H9 (cell line): ENCODE measurements at regions not wholly inside any gene's neighbourhood (a gene's known extent, or its start where the extent isn't known, plus 50 kb on each side); places are given as distances from the start of the nearest gene placed in this dataset.

Source experiments
- DNase-seq: peaks from one replicate; pipeline ENCODE4 v3.0.0-alpha.2; 2017
- H2AFZ ChIP-seq: one replicate; pipeline ENCODE4 v1.6.1; 2013; ENCODE audit warnings: mild to moderate bottlenecking, low read length, control low read depth, moderate library complexity
- H2AK5ac ChIP-seq: 2 replicates; pipeline ENCODE4 v1.6.1; 2013; ENCODE audit warnings: low read length, control low read depth, mixed read lengths; ENCODE audit not compliant: insufficient read length
- H2BK120ac ChIP-seq: one replicate; pipeline ENCODE4 v1.6.1; 2013; ENCODE audit warnings: low read depth, mild to moderate bottlenecking, low read length, control low read depth, inconsistent platforms; ENCODE audit not compliant: poor library complexity, severe bottlenecking
- H2BK12ac ChIP-seq: 2 replicates; pipeline ENCODE4 v1.6.1; 2013; ENCODE audit warnings: low read length, control low read depth, mixed read lengths, low read depth; ENCODE audit not compliant: insufficient read length
- H2BK15ac ChIP-seq: 2 replicates; pipeline ENCODE4 v1.6.1; 2013; ENCODE audit warnings: low read depth, low read length, control low read depth
- H2BK20ac ChIP-seq: one replicate; pipeline ENCODE4 v1.6.1; 2013; ENCODE audit warnings: low read depth, mild to moderate bottlenecking, low read length, control low read depth, inconsistent platforms; ENCODE audit not compliant: poor library complexity, severe bottlenecking
- H2BK5ac ChIP-seq: 2 replicates; pipeline ENCODE4 v1.6.1; 2013; ENCODE audit warnings: low read length, control low read depth, mixed read lengths; ENCODE audit not compliant: insufficient read length
- H3K14ac ChIP-seq: 2 replicates; pipeline ENCODE4 v1.6.1; 2013; ENCODE audit warnings: low read length, control low read depth; ENCODE audit not compliant: insufficient read depth
- H3K18ac ChIP-seq: 2 replicates; pipeline ENCODE4 v1.6.1; 2013; ENCODE audit warnings: low read depth, mild to moderate bottlenecking, mixed read lengths, low read length, control low read depth; ENCODE audit not compliant: insufficient read length
- H3K23ac ChIP-seq: 2 replicates; pipeline ENCODE4 v1.6.1; 2013; ENCODE audit warnings: low read length, control low read depth, mixed read lengths, low read depth; ENCODE audit not compliant: insufficient read length
- H3K23me2 ChIP-seq: 2 replicates; pipeline ENCODE4 v1.6.1; 2013; ENCODE audit warnings: low read depth, mild to moderate bottlenecking, mixed read lengths, low read length, control low read depth; ENCODE audit not compliant: insufficient read length, poor library complexity, severe bottlenecking
- H3K27ac ChIP-seq: 2 replicates; pipeline ENCODE4 v1.5.1; 2013; ENCODE audit warnings: low read length, control low read depth, mixed read lengths, low read depth; ENCODE audit not compliant: insufficient read length
- H3K27me3 ChIP-seq: 2 replicates; pipeline ENCODE4 v1.6.1; 2013; ENCODE audit warnings: low read length, control low read depth, inconsistent platforms; ENCODE audit not compliant: insufficient read depth
- H3K4ac ChIP-seq: 2 replicates; pipeline ENCODE4 v1.6.1; 2013; ENCODE audit warnings: low read depth, mild to moderate bottlenecking, control low read depth, inconsistent platforms, low read length, moderate library complexity
- H3K4me1 ChIP-seq: 2 replicates; pipeline ENCODE4 v1.6.1; 2013; ENCODE audit warnings: low read length, control low read depth, inconsistent platforms; ENCODE audit not compliant: insufficient read depth
- H3K4me2 ChIP-seq: 2 replicates; pipeline ENCODE4 v1.6.1; 2013; ENCODE audit warnings: low read length, control low read depth, mixed read lengths; ENCODE audit not compliant: insufficient read length, insufficient read depth
- H3K56ac ChIP-seq: 2 replicates; pipeline ENCODE4 v1.6.1; 2013; ENCODE audit warnings: low read depth, mild to moderate bottlenecking, mixed read lengths, low read length, control low read depth; ENCODE audit not compliant: insufficient read length
- H3K79me1 ChIP-seq: 2 replicates; pipeline ENCODE4 v1.6.1; 2013; ENCODE audit warnings: low read depth, mild to moderate bottlenecking, moderate library complexity, low read length, control low read depth, inconsistent platforms; ENCODE audit not compliant: insufficient read depth, poor library complexity, severe bottlenecking
- H3K79me2 ChIP-seq: 2 replicates; pipeline ENCODE4 v1.6.1; 2013; ENCODE audit warnings: low read length, control low read depth, inconsistent platforms; ENCODE audit not compliant: insufficient read depth
- H3K9ac ChIP-seq: 2 replicates; pipeline ENCODE4 v1.6.1; 2013; ENCODE audit warnings: low read length, control low read depth, mixed read lengths; ENCODE audit not compliant: insufficient read length; ENCODE audit errors: extremely low read depth
- H3K9me3 ChIP-seq: one replicate; pipeline ENCODE4 v1.6.1; 2013; ENCODE audit warnings: low read depth, low read length, inconsistent platforms; ENCODE audit not compliant: control insufficient read depth
- H3T11ph ChIP-seq: one replicate; pipeline ENCODE4 v1.6.1; 2013; ENCODE audit warnings: mild to moderate bottlenecking, low read length, control low read depth, inconsistent platforms
- H4K20me1 ChIP-seq: one replicate; pipeline ENCODE4 v1.6.1; 2013; ENCODE audit not compliant: control insufficient read depth, insufficient read length, insufficient read depth
- H4K5ac ChIP-seq: 2 replicates; pipeline ENCODE4 v1.6.1; 2013; ENCODE audit warnings: low read depth, mild to moderate bottlenecking, mixed read lengths, low read length, control low read depth; ENCODE audit not compliant: insufficient read length
- H4K8ac ChIP-seq: replicated peaks from 2 replicates; pipeline ENCODE4 v1.6.1; 2013; ENCODE audit warnings: low read length, control low read depth, mixed read lengths, low read depth; ENCODE audit not compliant: insufficient read length
- H4K91ac ChIP-seq: 2 replicates; pipeline ENCODE4 v1.6.1; 2013; ENCODE audit warnings: low read depth, mild to moderate bottlenecking, moderate library complexity, mixed read lengths, low read length, control low read depth; ENCODE audit not compliant: insufficient read length
- H3K27ac Mint-ChIP-seq, 3 experiments: 2 replicates in 2 of 3; 3 replicates in 1 of 3; pipeline ENCODE4 v1.8.0; 2020 to 2021; ENCODE audit warnings: mixed read lengths in 3 of 3, mild to moderate bottlenecking in 1 of 3, moderate library complexity in 1 of 3
- H3K27me3 Mint-ChIP-seq: 2 replicates; pipeline ENCODE4 v1.8.0; 2021; ENCODE audit warnings: low read depth, mild to moderate bottlenecking, moderate library complexity, mixed read lengths
- H3K36me3 Mint-ChIP-seq, 3 experiments: 2 replicates in 2 of 3; 3 replicates in 1 of 3; pipeline ENCODE4 v1.8.0; 2020 to 2021; ENCODE audit warnings: low read depth in 3 of 3, mixed read lengths in 3 of 3; ENCODE audit not compliant: insufficient read depth in 1 of 3
- H3K4me1 Mint-ChIP-seq, 2 experiments: 2 replicates each; pipeline ENCODE4 v1.8.0; 2020; ENCODE audit warnings: mixed read lengths in 2 of 2
- H3K4me3 Mint-ChIP-seq, 2 experiments: 2 replicates in 1 of 2; 3 replicates in 1 of 2; pipeline ENCODE4 v1.8.0; 2020 to 2021; ENCODE audit warnings: mild to moderate bottlenecking in 2 of 2, mixed read lengths in 2 of 2, moderate library complexity in 1 of 2
- H3K9me3 Mint-ChIP-seq, 2 experiments: 2 replicates in 1 of 2; 3 replicates in 1 of 2; pipeline ENCODE4 v1.8.0; 2020; ENCODE audit warnings: mild to moderate bottlenecking in 2 of 2, mixed read lengths in 2 of 2, moderate library complexity in 1 of 2
- WGBS: extraction: QIAGEN DNeasy Blood & Tissue Kit; methylation state at CpG from one replicate; pipeline ENCODE4 v1.1.7; 2013; ENCODE audit warnings: missing lambda C conversion rate, low lambda C conversion rate, mixed read lengths; ENCODE audit not compliant: insufficient read length; ENCODE audit errors: extremely low coverage; 5-methylcytosine and 5-hydroxymethylcytosine counted together
- TF ChIP-seq, protein P1 (sequence below): fragments of 200-600 bp; sonication (generic); conservative IDR thresholded peaks from 3 replicates; pipeline ENCODE4 v1.8.0; 2021; ENCODE audit warnings: antibody characterized with exemption, mild to moderate bottlenecking

DNA sequence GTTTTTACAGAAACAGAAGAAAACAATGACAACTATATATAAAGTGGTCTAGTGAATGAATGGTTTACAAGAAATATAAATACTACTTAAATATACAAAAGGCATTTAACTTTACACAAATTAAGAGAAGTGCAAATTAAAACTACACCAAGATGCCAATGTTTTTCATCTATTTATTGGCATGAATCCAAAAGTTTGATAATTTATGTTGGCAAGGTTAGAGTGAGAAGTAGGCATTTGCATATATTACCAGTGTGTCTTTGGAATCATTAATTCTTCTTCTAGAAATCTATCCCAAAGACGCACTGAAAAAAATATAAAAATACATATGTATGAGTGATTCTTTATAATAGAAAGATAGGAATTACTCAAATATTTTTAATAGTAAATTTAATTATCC is 457.4 kb downstream of the MDFIC start:
- no peak overlapping the region for H3T11ph ChIP-seq
- no peak overlapping the region for H3K27ac Mint-ChIP-seq
- H2AK5ac ChIP-seq, result no peak overlapping the region
- H3K27me3 Mint-ChIP-seq, result no peaks in the 10 kb centered on the region
- 0 out of 2 replicates have a peak, but pooled peaks cover 1% of the 10 kb centered on the region for H3K79me2 ChIP-seq
- H3K4me1 ChIP-seq, result no peaks in the 10 kb centered on the region
- TF ChIP-seq, protein P1, sequence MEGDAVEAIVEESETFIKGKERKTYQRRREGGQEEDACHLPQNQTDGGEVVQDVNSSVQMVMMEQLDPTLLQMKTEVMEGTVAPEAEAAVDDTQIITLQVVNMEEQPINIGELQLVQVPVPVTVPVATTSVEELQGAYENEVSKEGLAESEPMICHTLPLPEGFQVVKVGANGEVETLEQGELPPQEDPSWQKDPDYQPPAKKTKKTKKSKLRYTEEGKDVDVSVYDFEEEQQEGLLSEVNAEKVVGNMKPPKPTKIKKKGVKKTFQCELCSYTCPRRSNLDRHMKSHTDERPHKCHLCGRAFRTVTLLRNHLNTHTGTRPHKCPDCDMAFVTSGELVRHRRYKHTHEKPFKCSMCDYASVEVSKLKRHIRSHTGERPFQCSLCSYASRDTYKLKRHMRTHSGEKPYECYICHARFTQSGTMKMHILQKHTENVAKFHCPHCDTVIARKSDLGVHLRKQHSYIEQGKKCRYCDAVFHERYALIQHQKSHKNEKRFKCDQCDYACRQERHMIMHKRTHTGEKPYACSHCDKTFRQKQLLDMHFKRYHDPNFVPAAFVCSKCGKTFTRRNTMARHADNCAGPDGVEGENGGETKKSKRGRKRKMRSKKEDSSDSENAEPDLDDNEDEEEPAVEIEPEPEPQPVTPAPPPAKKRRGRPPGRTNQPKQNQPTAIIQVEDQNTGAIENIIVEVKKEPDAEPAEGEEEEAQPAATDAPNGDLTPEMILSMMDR, result no peak
- H3K9ac ChIP-seq, result no peak overlapping the region
- no peaks in the 10 kb centered on the region for H3K79me1 ChIP-seq
- H4K5ac ChIP-seq, result no peak overlapping the region
- no peak overlapping the region for H2BK15ac ChIP-seq
- no peak overlapping the region for H3K56ac ChIP-seq
- no peak overlapping the region for H3K4me3 Mint-ChIP-seq
- H3K27ac ChIP-seq, result no peak overlapping the region
- H3K4me2 ChIP-seq, result no peak overlapping the region
- H3K9me3 ChIP-seq, result no peaks in the 10 kb centered on the region
- H2BK5ac ChIP-seq, result no peak overlapping the region
- H3K27me3 ChIP-seq, result no peaks in the 10 kb centered on the region
- no peak overlapping the region for H2BK120ac ChIP-seq
- no peak overlapping the region for H4K8ac ChIP-seq
- no peak overlapping the region for H4K91ac ChIP-seq
- H2BK20ac ChIP-seq, result no peak overlapping the region
- no CpG with 5 or more reads among the region's 1 CpG for WGBS
- H3K18ac ChIP-seq, result no peak overlapping the region
- no peak overlapping the region for H2AFZ ChIP-seq
- H3K14ac ChIP-seq, result no peak overlapping the region
- no peaks in the 10 kb centered on the region for H3K36me3 Mint-ChIP-seq
- H2BK12ac ChIP-seq, result no peak overlapping the region
- H3K23ac ChIP-seq, result no peak overlapping the region
- H3K4me1 Mint-ChIP-seq, result no peaks in the 10 kb centered on the region
- no peaks in the 10 kb centered on the region for H4K20me1 ChIP-seq
- no peak overlapping the region for H3K4ac ChIP-seq
- DNase-seq, result no peak
- no peaks in the 10 kb centered on the region for H3K9me3 Mint-ChIP-seq
- H3K23me2 ChIP-seq, result no peaks in the 10 kb centered on the region
